Inflammatory macrophage (primary cell): ENCODE measurements at regions not wholly inside any gene's neighbourhood (a gene's known extent, or its start where the extent isn't known, plus 50 kb on each side); places are given as distances from the start of the nearest gene placed in this dataset.
"Not testable (repeated sequence)": the region's sequence is repeated elsewhere in the genome, so short reads cannot be mapped to it uniquely, and the experiment has no call there.

Experiments
- DNase-seq, 2 donors: peaks; one replicate each; pipeline ENCODE4 v3.0.0-alpha.2; 2020 to 2022

GRCh38 chr4:183374950-183375555 is 52.8 kb upstream of the CLDN24 start:
- DNase-seq = no peak

- no peak for DNase-seq
Measured at GRCh38 chr4:183376381-183376780, 54.2 kb upstream of the CLDN24 start.

GRCh38 chr4:183377491-183377890 is 55.3 kb upstream of the CLDN24 start:
- DNase-seq = no peak

- DNase-seq = not testable (repeated sequence)
Measured at GRCh38 chr4:183378347-183378746, 56.1 kb upstream of the CLDN24 start.

- no peak for DNase-seq
Measured at GRCh38 chr4:183380901-183381300, 58.7 kb upstream of the CLDN24 start.

- no peak for DNase-seq
Measured at GRCh38 chr4:183383606-183384005, 60.8 kb upstream of the CDKN2AIP start.

- DNase-seq = no peak
Measured at GRCh38 chr4:183384516-183384915, 59.9 kb upstream of the CDKN2AIP start.

GRCh38 chr4:183384983-183385382 is 59.5 kb upstream of the CDKN2AIP start:
- DNase-seq = no peak

GRCh38 chr4:183388021-183388420 is 56.4 kb upstream of the CDKN2AIP start:
- no peak for DNase-seq

- no peak for DNase-seq
Measured at GRCh38 chr4:183388777-183389176, 55.7 kb upstream of the CDKN2AIP start.

- DNase-seq = no peak
Measured at GRCh38 chr4:183390374-183390773, 54.1 kb upstream of the CDKN2AIP start.

GRCh38 chr4:183391204-183391603 is 53.2 kb upstream of the CDKN2AIP start:
- no peak for DNase-seq

GRCh38 chr4:183392377-183392776 is 52.1 kb upstream of the CDKN2AIP start:
- DNase-seq = peak; percentile 81 to 83

GRCh38 chr4:183393446-183393845 is 51.0 kb upstream of the CDKN2AIP start:
- DNase-seq = no peak

- no peak for DNase-seq
Measured at GRCh38 chr4:183394166-183394951, 50.1 kb upstream of the CDKN2AIP start.
